GM23338 (cell line): ENCODE measurements at regions not wholly inside any gene's neighbourhood (a gene's known extent, or its start where the extent isn't known, plus 50 kb on each side); places are given as distances from the start of the nearest gene placed in this dataset.

Experiments
- CREB1 ChIP-seq: fragments of 250-450 bp; sonication (Bioruptor Pico); IDR thresholded peaks from 2 replicates; pipeline ENCODE4 v1.5.0; 2020; ENCODE audit warnings: low read depth, mild to moderate bottlenecking, moderate library complexity
- CTCF ChIP-seq, 2 experiments: fragments of 200-600 bp in 1 of 2; sonication (generic) in 1 of 2; conservative IDR thresholded peaks; 2 replicates each; pipeline versions ENCODE4 v1.5.1 to v1.6.1; 2016 to 2017; ENCODE audit warnings: antibody characterized with exemption in 2 of 2, low read depth in 2 of 2, mild to moderate bottlenecking in 2 of 2, moderate library complexity in 1 of 2
- EZH2 ChIP-seq: fragments of 200-600 bp; sonication (generic); IDR thresholded peaks from one replicate; pipeline ENCODE4 v1.8.0; 2017; ENCODE audit warnings: antibody characterized with exemption, mild to moderate bottlenecking, low read depth; ENCODE audit not compliant: unreplicated experiment
- EZH2phosphoT487 ChIP-seq: fragments of 200-600 bp; sonication (generic); IDR thresholded peaks from one replicate; pipeline ENCODE4 v1.8.1; 2018; ENCODE audit warnings: antibody characterized with exemption; ENCODE audit not compliant: unreplicated experiment
- JUNB ChIP-seq: IDR thresholded peaks from one replicate; pipeline ENCODE4 v1.6.1; 2016; ENCODE audit warnings: antibody characterized with exemption; ENCODE audit not compliant: unreplicated experiment
- NANOG ChIP-seq: IDR thresholded peaks from 2 replicates; pipeline ENCODE4 v1.6.1; 2016; ENCODE audit warnings: antibody characterized with exemption, borderline replicate concordance
- POLR2AphosphoS5 ChIP-seq: IDR thresholded peaks from 2 replicates; pipeline ENCODE4 v1.6.1; 2016; ENCODE audit warnings: antibody characterized with exemption, low read depth
- REST ChIP-seq: IDR thresholded peaks from one replicate; pipeline ENCODE4 v1.6.1; 2018; ENCODE audit warnings: antibody characterized with exemption; ENCODE audit not compliant: unreplicated experiment
- STAT1 ChIP-seq: IDR thresholded peaks from one replicate; pipeline ENCODE4 v1.6.1; 2016; ENCODE audit warnings: antibody characterized with exemption; ENCODE audit not compliant: unreplicated experiment
- ZNF114 ChIP-seq: fragments of 250-450 bp; sonication (Bioruptor Pico); IDR thresholded peaks from 2 replicates; pipeline ENCODE4 v1.5.0; 2020; ENCODE audit warnings: mild to moderate bottlenecking, moderate library complexity
- ZNF331 ChIP-seq: fragments of 250-450 bp; sonication (Bioruptor Pico); IDR thresholded peaks from 2 replicates; pipeline ENCODE4 v1.5.0; 2020; ENCODE audit warnings: low read depth, mild to moderate bottlenecking, moderate library complexity
- ZNF462 ChIP-seq: fragments of 250-450 bp; sonication (Bioruptor Pico); IDR thresholded peaks from 2 replicates; pipeline ENCODE4 v1.5.0; 2020; ENCODE audit warnings: mild to moderate bottlenecking, moderate library complexity

- TF ChIP-seq CTCF (conservative IDR thresholded peaks at IDR 0.05; ENCODE audit: low read depth in 2 of 2) (no peak), EZH2phosphoT487 (no peak), REST (no peak), EZH2 (no peak), POLR2AphosphoS5 (no peak), CREB1 (CRISPR knock-in tag) (no peak), JUNB (no peak), ZNF114 (CRISPR knock-in tag) (no peak), STAT1 (no peak), NANOG (no peak), ZNF331 (CRISPR knock-in tag) (no peak), ZNF462 (CRISPR knock-in tag) (no peak)
Measured at GRCh38 chr3:163726125-163726524, 1352.2 kb downstream of the SI start.
